NCI-H187 treated with DMSO at 0.1 percent for 48 hours (cell line): ENCODE measurements at regions not wholly inside any gene's neighbourhood (a gene's known extent, or its start where the extent isn't known, plus 50 kb on each side); places are given as distances from the start of the nearest gene placed in this dataset.

Experiments used
- DNase-seq: peaks from one replicate; lab custom pipeline; 2025; lab: John Stamatoyannopoulos, UW

GRCh38 chr12:30874455-30875321, 51.9 kb upstream of the TSPAN11 start:
- DNase-seq: peak; percentile 65

GRCh38 chr12:30870491-30871265, 55.9 kb upstream of the TSPAN11 start:
- no peak for DNase-seq

- no peak for DNase-seq
Measured at GRCh38 chr12:30867415-30867814, 59.1 kb upstream of the TSPAN11 start.

- DNase-seq: no peak
Measured at GRCh38 chr12:30866256-30866655, 60.3 kb upstream of the TSPAN11 start.

- no peak for DNase-seq
Measured at GRCh38 chr12:30863839-30864238, 62.7 kb upstream of the TSPAN11 start.

GRCh38 chr12:30862486-30862885, 64.1 kb upstream of the TSPAN11 start:
- DNase-seq: no peak

- DNase-seq: no peak
Measured at GRCh38 chr12:30859226-30859625, 67.3 kb upstream of the TSPAN11 start.

- no peak for DNase-seq
Measured at GRCh38 chr12:30858471-30858870, 68.1 kb upstream of the TSPAN11 start.

- no peak for DNase-seq
Measured at GRCh38 chr12:30853561-30854133, 72.9 kb upstream of the TSPAN11 start.

GRCh38 chr12:30850684-30851083, 75.9 kb upstream of the TSPAN11 start:
- DNase-seq: no peak

- peak; percentile 42 for DNase-seq
Measured at GRCh38 chr12:30847259-30847658, 79.3 kb upstream of the TSPAN11 start.

- no peak for DNase-seq
Measured at GRCh38 chr12:30846776-30847175, 79.8 kb upstream of the TSPAN11 start.

GRCh38 chr12:30845676-30846075, 80.9 kb upstream of the TSPAN11 start:
- DNase-seq: no peak

GRCh38 chr12:30843211-30843610, 83.3 kb upstream of the TSPAN11 start:
- DNase-seq: no peak

GRCh38 chr12:30840715-30841114, 85.8 kb upstream of the TSPAN11 start:
- no peak for DNase-seq

- DNase-seq: no peak
Measured at GRCh38 chr12:30839643-30840220, 85.0 kb upstream of the CAPRIN2 start.

- DNase-seq: no peak
Measured at GRCh38 chr12:30837595-30837994, 82.8 kb upstream of the CAPRIN2 start.

- no peak for DNase-seq
Measured at GRCh38 chr12:30836656-30837445, 82.1 kb upstream of the CAPRIN2 start.

GRCh38 chr12:30835216-30835615, 80.5 kb upstream of the CAPRIN2 start:
- DNase-seq: no peak

GRCh38 chr12:30830751-30831150, 76.0 kb upstream of the CAPRIN2 start:
- no peak for DNase-seq

GRCh38 chr12:30829876-30830275, 75.1 kb upstream of the CAPRIN2 start:
- no peak for DNase-seq

GRCh38 chr12:30828686-30829085, 73.9 kb upstream of the CAPRIN2 start:
- no peak for DNase-seq
